ENCODE measurements at regions not wholly inside any gene's neighbourhood (a gene's known extent, or its start where the extent isn't known, plus 50 kb on each side); places are given as distances from the start of the nearest gene placed in this dataset.
A peak's percentile ranks its signal among the peaks of the same experiment; 100 is the strongest.

DNA sequence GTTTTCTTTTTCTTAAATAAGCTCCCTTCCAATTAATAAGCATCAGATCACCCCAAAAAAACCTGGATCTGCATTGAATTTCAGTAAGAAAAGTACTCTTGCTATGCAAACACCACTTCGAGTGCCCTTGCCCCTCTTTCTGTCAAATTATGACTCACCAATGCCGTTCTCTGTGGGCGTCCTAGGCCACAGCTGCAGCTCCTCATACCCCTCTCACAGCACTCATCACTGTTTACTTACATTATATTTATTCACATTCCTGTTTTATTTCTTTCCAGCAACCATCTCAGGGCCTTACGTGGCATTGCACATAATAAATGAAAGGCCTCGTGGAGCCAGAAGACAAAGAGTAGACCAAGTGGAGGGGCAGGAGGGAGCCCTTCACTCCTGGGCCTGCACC, 99.1 kb upstream of the CTTNBP2NL start:
- Mint-ChIP-seq H3K4me1 (ENCODE audit: unreplicated experiment) (no peaks in the 10 kb centered on the region), H3K36me3 (no peaks in the 10 kb centered on the region), H3K4me3 (no peak overlapping the region), H3K27me3 (peaks cover 26% of the 10 kb centered on the region), H3K27ac (no peak overlapping the region), H3K9me3 (peaks cover 5% of the 10 kb centered on the region)
- DNase-seq (ENCODE audit: extremely low spot score, unreplicated experiment): no peak
- TF ChIP-seq, protein P1, sequence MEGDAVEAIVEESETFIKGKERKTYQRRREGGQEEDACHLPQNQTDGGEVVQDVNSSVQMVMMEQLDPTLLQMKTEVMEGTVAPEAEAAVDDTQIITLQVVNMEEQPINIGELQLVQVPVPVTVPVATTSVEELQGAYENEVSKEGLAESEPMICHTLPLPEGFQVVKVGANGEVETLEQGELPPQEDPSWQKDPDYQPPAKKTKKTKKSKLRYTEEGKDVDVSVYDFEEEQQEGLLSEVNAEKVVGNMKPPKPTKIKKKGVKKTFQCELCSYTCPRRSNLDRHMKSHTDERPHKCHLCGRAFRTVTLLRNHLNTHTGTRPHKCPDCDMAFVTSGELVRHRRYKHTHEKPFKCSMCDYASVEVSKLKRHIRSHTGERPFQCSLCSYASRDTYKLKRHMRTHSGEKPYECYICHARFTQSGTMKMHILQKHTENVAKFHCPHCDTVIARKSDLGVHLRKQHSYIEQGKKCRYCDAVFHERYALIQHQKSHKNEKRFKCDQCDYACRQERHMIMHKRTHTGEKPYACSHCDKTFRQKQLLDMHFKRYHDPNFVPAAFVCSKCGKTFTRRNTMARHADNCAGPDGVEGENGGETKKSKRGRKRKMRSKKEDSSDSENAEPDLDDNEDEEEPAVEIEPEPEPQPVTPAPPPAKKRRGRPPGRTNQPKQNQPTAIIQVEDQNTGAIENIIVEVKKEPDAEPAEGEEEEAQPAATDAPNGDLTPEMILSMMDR (conservative IDR thresholded peaks at IDR 0.05): no peak

DNA sequence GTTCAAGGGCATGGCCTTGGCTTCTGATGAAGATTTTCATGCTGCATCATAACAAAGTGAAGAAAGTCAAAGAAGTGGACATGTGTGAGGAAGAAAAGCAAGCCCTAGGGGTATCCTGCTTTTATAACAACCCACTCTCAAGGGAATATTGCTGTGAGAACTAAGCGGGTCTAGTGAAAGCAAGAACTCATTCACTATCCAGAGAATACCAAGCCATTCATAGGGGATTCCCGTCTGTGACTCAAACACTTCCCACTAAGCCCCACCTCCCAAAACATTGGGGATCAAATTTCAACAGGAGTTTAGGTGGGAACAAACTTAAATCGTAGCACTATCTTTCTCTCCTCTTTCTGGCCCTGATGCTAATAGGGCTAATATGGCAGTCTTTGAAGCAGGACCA, 98.5 kb upstream of the CTTNBP2NL start:
- Mint-ChIP-seq H3K4me1 (ENCODE audit: unreplicated experiment) (no peaks in the 10 kb centered on the region), H3K36me3 (no peaks in the 10 kb centered on the region), H3K4me3 (no peak overlapping the region), H3K27ac (no peak overlapping the region), H3K27me3 (peaks cover 26% of the 10 kb centered on the region), H3K9me3 (peaks cover 5% of the 10 kb centered on the region)
- TF ChIP-seq, protein P1 (conservative IDR thresholded peaks at IDR 0.05): no peak
- DNase-seq (ENCODE audit: extremely low spot score, unreplicated experiment): no peak

DNA sequence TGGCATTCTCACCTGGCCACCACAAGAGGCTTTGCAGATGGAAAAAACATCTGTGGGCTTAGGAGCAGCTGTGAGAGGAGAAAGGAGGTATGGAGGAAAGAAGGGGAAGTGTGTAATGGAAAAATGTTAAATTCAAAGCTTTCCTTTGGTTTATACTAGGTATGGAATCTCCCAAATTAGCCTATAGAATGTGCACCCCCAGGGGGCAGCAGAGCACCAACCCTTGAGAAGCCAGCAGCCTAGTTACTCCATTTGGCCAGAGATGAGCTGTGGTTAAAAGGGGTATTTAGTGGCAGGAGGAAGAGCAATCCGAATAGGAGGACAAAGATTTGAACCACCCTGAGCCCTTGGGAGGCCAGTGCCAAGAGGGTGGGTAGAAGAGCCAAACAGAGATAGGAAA, 97.5 kb upstream of the CTTNBP2NL start:
- H3K4me3 Mint-ChIP-seq: no peak overlapping the region
- no peaks in the 10 kb centered on the region for H3K36me3 Mint-ChIP-seq
- no peak for DNase-seq (ENCODE audit: extremely low spot score, unreplicated experiment)
- no peaks in the 10 kb centered on the region for H3K4me1 Mint-ChIP-seq (ENCODE audit: unreplicated experiment)
- TF ChIP-seq, protein P1 (conservative IDR thresholded peaks at IDR 0.05): peak; percentile 75
- no peak overlapping the region for H3K27ac Mint-ChIP-seq
- H3K9me3 Mint-ChIP-seq: peaks cover 5% of the 10 kb centered on the region
- H3K27me3 Mint-ChIP-seq: peaks cover 32% of the 10 kb centered on the region

DNA sequence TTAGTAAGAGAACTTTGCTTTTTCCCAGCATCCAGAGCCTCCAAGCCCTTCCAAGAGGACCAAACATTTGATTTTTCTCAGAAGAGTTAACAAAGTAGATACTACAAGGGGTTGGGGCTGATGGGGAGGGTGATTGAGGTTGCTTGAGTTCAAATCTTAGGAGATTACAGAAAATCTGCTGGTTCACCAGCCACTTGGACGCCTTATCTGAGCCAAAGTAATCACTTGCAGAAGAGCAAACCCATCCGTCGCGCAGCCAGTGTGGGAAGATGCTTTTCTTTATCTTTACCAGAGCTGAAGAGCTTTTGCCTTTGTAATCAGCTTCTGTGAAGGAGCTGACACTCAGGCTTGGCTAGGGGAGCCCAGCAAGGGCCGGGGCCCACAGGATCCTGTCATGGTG, 91.9 kb upstream of the CTTNBP2NL start:
- Mint-ChIP-seq H3K4me1 (ENCODE audit: unreplicated experiment) (no peaks in the 10 kb centered on the region), H3K4me3 (no peak overlapping the region), H3K27me3 (peaks cover 70% of the 10 kb centered on the region), H3K27ac (no peak overlapping the region), H3K9me3 (no peaks in the 10 kb centered on the region), H3K36me3 (peaks cover 3% of the 10 kb centered on the region)
- TF ChIP-seq, protein P1 (conservative IDR thresholded peaks at IDR 0.05): no peak
- no peak for DNase-seq (ENCODE audit: extremely low spot score, unreplicated experiment)

DNA sequence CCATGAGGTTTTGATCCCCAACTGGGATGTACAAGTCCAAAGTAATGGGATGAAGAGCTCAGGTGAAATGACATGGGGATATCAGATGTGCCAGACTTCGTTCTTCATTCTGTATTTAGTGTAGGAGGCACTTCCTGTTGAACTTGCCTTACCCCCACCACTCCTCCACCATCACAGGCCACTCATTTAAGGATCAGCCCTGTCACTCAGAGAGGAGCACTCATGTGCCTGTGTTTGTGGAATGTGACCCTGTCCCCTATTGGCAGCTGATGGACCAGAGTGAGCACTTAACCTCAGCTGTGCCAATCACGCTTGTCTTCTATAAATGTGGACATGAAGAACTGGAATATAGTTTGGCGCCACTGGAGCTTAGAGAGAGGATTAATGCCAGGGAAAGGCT, 91.4 kb upstream of the CTTNBP2NL start:
- Mint-ChIP-seq H3K27me3 (peaks cover 68% of the 10 kb centered on the region), H3K9me3 (no peaks in the 10 kb centered on the region), H3K4me3 (no peak overlapping the region), H3K4me1 (ENCODE audit: unreplicated experiment) (no peaks in the 10 kb centered on the region), H3K36me3 (peaks cover 3% of the 10 kb centered on the region), H3K27ac (no peak overlapping the region)
- TF ChIP-seq, protein P1 (conservative IDR thresholded peaks at IDR 0.05): no peak
- DNase-seq (ENCODE audit: extremely low spot score, unreplicated experiment): no peak

All from type B pancreatic cell (in vitro differentiated cells).